ENCODE measurements at regions not wholly inside any gene's neighbourhood (a gene's known extent, or its start where the extent isn't known, plus 50 kb on each side); places are given as distances from the start of the nearest gene placed in this dataset.

GRCh38 chr7:35581605-35582210 lies 113.2 kb downstream of the HERPUD2 start:
- H3K27ac ChIP-seq (ENCODE audit: low read depth, low read length, poor library complexity, severe bottlenecking) = no peak overlapping the region
- no peaks in the 10 kb centered on the region for H3K9me3 ChIP-seq (ENCODE audit: low read depth, low read length, poor library complexity, severe bottlenecking)
- intact Hi-C loops (cut with micrococcal nuclease; ENCODE audit: unreplicated experiment) = no loop called here
- no peak for TF ChIP-seq EZH2 (IDR thresholded peaks at IDR 0.05; ENCODE audit: borderline replicate concordance, low read depth, low read length, poor library complexity, severe bottlenecking)
- TF ChIP-seq, protein P1, sequence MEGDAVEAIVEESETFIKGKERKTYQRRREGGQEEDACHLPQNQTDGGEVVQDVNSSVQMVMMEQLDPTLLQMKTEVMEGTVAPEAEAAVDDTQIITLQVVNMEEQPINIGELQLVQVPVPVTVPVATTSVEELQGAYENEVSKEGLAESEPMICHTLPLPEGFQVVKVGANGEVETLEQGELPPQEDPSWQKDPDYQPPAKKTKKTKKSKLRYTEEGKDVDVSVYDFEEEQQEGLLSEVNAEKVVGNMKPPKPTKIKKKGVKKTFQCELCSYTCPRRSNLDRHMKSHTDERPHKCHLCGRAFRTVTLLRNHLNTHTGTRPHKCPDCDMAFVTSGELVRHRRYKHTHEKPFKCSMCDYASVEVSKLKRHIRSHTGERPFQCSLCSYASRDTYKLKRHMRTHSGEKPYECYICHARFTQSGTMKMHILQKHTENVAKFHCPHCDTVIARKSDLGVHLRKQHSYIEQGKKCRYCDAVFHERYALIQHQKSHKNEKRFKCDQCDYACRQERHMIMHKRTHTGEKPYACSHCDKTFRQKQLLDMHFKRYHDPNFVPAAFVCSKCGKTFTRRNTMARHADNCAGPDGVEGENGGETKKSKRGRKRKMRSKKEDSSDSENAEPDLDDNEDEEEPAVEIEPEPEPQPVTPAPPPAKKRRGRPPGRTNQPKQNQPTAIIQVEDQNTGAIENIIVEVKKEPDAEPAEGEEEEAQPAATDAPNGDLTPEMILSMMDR (conservative IDR thresholded peaks at IDR 0.05; ENCODE audit: low read depth, low read length) = no peak
- no peak overlapping the region for H3K4me3 ChIP-seq (ENCODE audit: low read depth, low read length, poor library complexity, severe bottlenecking)
- no peaks in the 10 kb centered on the region for H3K27me3 ChIP-seq (replicated peaks; ENCODE audit: insufficient read depth, low read depth, low read length, poor library complexity)
- CTCF ChIA-PET = no interaction called here
- no peak for DNase-seq (ENCODE audit: low spot score)
- BruUV-seq (replicated peaks) = no TSS peak
- no peaks in the 10 kb centered on the region for H3K36me3 ChIP-seq (ENCODE audit: insufficient read depth, low read length, poor library complexity, severe bottlenecking)
- POLR2A ChIA-PET (ENCODE audit: low non-redundant PET) = no interaction called here
- peaks cover 4% of the 10 kb centered on the region for H3K4me1 ChIP-seq (ENCODE audit: insufficient read depth, low read length, poor library complexity, severe bottlenecking)

GRCh38 chr7:35576031-35576573 lies 118.8 kb downstream of the HERPUD2 start:
- POLR2A ChIA-PET (ENCODE audit: low non-redundant PET) = no interaction called here
- H3K36me3 ChIP-seq (ENCODE audit: insufficient read depth, low read length, poor library complexity, severe bottlenecking) = no peaks in the 10 kb centered on the region
- H3K9me3 ChIP-seq (ENCODE audit: low read depth, low read length, poor library complexity, severe bottlenecking) = no peaks in the 10 kb centered on the region
- no peak overlapping the region for H3K4me3 ChIP-seq (ENCODE audit: low read depth, low read length, poor library complexity, severe bottlenecking)
- H3K4me1 ChIP-seq (ENCODE audit: insufficient read depth, low read length, poor library complexity, severe bottlenecking) = peaks cover 20% of the 10 kb centered on the region
- intact Hi-C loops (cut with micrococcal nuclease; ENCODE audit: unreplicated experiment) = no loop called here
- BruUV-seq (replicated peaks) = no TSS peak
- TF ChIP-seq, protein P1 (conservative IDR thresholded peaks at IDR 0.05; ENCODE audit: low read depth, low read length) = no peak
- no peak for TF ChIP-seq EZH2 (IDR thresholded peaks at IDR 0.05; ENCODE audit: borderline replicate concordance, low read depth, low read length, poor library complexity, severe bottlenecking)
- CTCF ChIA-PET = no interaction called here
- no peak for DNase-seq (ENCODE audit: low spot score)
- H3K27ac ChIP-seq (ENCODE audit: low read depth, low read length, poor library complexity, severe bottlenecking) = no peak overlapping the region
- H3K27me3 ChIP-seq (replicated peaks; ENCODE audit: insufficient read depth, low read depth, low read length, poor library complexity) = no peaks in the 10 kb centered on the region

DNA sequence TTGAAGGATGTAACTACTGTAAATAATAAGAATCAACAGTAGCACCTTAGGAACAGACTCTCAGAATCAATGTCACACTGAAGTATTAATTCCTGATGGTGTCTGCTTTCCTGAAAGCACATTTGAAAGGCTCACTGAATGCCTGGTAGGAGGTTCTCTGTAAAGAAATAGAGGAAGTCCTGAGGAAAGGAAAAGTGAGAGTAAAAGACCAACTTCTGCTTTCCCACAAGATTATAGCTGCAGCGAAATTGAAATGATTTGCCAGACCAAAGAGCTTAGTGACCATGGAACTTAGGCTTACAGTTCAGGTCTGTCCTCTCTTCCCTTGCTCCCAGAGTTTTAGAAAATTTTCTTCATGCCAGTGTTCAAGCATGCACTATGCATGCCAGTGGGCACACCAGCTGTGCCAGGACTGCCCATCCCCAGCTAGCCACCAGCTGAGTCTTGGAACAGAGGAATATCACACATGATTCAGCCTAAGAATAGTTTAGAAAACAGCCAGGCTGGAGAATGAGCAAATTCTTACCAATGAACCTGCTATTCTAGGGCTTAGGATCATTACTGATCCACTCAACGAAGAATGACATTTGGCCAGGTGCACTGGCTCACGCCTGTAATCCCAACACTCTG lies 123.2 kb downstream of the HERPUD2 start:
- H3K36me3 ChIP-seq (ENCODE audit: insufficient read depth, low read length, poor library complexity, severe bottlenecking) = no peaks in the 10 kb centered on the region
- intact Hi-C loops (cut with micrococcal nuclease; ENCODE audit: unreplicated experiment) = no loop called here
- no TSS peak for BruUV-seq (replicated peaks)
- TF ChIP-seq EZH2 (IDR thresholded peaks at IDR 0.05; ENCODE audit: borderline replicate concordance, low read depth, low read length, poor library complexity, severe bottlenecking) = no peak
- TF ChIP-seq, protein P1 (conservative IDR thresholded peaks at IDR 0.05; ENCODE audit: low read depth, low read length) = no peak
- peaks cover 21% of the 10 kb centered on the region for H3K4me1 ChIP-seq (ENCODE audit: insufficient read depth, low read length, poor library complexity, severe bottlenecking)
- H3K9me3 ChIP-seq (ENCODE audit: low read depth, low read length, poor library complexity, severe bottlenecking) = no peaks in the 10 kb centered on the region
- H3K4me3 ChIP-seq (ENCODE audit: low read depth, low read length, poor library complexity, severe bottlenecking) = no peak overlapping the region
- DNase-seq (ENCODE audit: low spot score) = no peak
- H3K27ac ChIP-seq (ENCODE audit: low read depth, low read length, poor library complexity, severe bottlenecking) = no peak overlapping the region
- POLR2A ChIA-PET (ENCODE audit: low non-redundant PET) = no interaction called here
- CTCF ChIA-PET = no interaction called here
- H3K27me3 ChIP-seq (replicated peaks; ENCODE audit: insufficient read depth, low read depth, low read length, poor library complexity) = no peaks in the 10 kb centered on the region
